SK-N-MC (cell line): ENCODE measurements at regions not wholly inside any gene's neighbourhood (a gene's known extent, or its start where the extent isn't known, plus 50 kb on each side); places are given as distances from the start of the nearest gene placed in this dataset.

Experiments used
- EZH2 ChIP-seq: fragments of 200-600 bp; sonication (generic); IDR thresholded peaks from one replicate; pipeline ENCODE4 v1.6.1; 2017; ENCODE audit warnings: antibody characterized with exemption
- FOXP2 ChIP-seq: optimal IDR thresholded peaks from 2 replicates; pipeline ENCODE3; 2011; ENCODE audit warnings: mild to moderate bottlenecking, moderate library complexity; ENCODE audit not compliant: insufficient read depth; ENCODE audit errors: extremely low read length, control extremely low read depth
- POLR2AphosphoS5 ChIP-seq: IDR thresholded peaks from 2 replicates; pipeline ENCODE4 v1.6.1; 2012; ENCODE audit warnings: mild to moderate bottlenecking, low read depth, low read length, borderline replicate concordance

DNA sequence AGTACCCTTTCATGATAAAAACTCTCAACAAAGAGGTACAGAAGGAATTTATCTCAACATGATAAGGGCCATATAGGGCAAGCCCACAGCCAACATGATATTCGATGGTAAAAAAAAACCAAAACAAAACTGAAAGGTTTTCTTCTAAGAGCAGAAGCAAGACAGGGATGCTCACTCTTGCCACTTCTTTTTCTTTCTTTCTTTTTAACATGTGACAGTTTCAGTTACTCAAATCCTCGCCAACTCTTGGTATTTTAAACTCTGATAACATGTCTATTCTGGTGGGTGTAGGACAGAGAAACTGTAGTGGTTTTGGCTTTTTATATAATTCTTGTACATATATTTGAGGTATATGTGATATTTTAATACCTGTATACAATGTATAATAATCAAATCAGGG, 74.0 kb upstream of the NMNAT3 start:
- TF ChIP-seq EZH2 = no peak
- TF ChIP-seq POLR2AphosphoS5 = no peak
- no peak for TF ChIP-seq FOXP2
